Right lobe of liver (tissue), 4 donors: ENCODE measurements at regions not wholly inside any gene's neighbourhood (a gene's known extent, or its start where the extent isn't known, plus 50 kb on each side); places are given as distances from the start of the nearest gene placed in this dataset.

Experiments
- POLR2A ChIP-seq: fragments of 450-650 bp; IDR thresholded peaks from one replicate; pipeline ENCODE4 v1.6.1; 2017; ENCODE audit warnings: antibody characterized with exemption, mild to moderate bottlenecking
- TF ChIP-seq, protein P1 (sequence below), 4 donors: fragments of 200-600 bp in 3 of 4; fragments of 450-650 bp in 1 of 4; IDR thresholded peaks; one replicate each; pipeline versions ENCODE4 v1.5.1 to v1.8.0; 2016 to 2022; ENCODE audit warnings: antibody characterized with exemption in 4 of 4, mild to moderate bottlenecking in 2 of 4
- donor health status: DM: no; HTN: no; CAD: no.
- donor health status: DM: no; HTN: no; CAD: no.
- donor health status: DM: no; HTN: yes; CAD: no.

- no peak for TF ChIP-seq POLR2A
- TF ChIP-seq, protein P1, sequence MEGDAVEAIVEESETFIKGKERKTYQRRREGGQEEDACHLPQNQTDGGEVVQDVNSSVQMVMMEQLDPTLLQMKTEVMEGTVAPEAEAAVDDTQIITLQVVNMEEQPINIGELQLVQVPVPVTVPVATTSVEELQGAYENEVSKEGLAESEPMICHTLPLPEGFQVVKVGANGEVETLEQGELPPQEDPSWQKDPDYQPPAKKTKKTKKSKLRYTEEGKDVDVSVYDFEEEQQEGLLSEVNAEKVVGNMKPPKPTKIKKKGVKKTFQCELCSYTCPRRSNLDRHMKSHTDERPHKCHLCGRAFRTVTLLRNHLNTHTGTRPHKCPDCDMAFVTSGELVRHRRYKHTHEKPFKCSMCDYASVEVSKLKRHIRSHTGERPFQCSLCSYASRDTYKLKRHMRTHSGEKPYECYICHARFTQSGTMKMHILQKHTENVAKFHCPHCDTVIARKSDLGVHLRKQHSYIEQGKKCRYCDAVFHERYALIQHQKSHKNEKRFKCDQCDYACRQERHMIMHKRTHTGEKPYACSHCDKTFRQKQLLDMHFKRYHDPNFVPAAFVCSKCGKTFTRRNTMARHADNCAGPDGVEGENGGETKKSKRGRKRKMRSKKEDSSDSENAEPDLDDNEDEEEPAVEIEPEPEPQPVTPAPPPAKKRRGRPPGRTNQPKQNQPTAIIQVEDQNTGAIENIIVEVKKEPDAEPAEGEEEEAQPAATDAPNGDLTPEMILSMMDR (IDR thresholded peaks at IDR 0.05) = no peak
Measured at GRCh38 chr9:91071184-91071990, 269.8 kb downstream of the SYK start.
